GM23338 (cell line): ENCODE measurements at regions not wholly inside any gene's neighbourhood (a gene's known extent, or its start where the extent isn't known, plus 50 kb on each side); places are given as distances from the start of the nearest gene placed in this dataset.

Source experiments
- CTCF ChIP-seq, 2 experiments: fragments of 200-600 bp in 1 of 2; sonication (generic) in 1 of 2; conservative IDR thresholded peaks; 2 replicates each; pipeline versions ENCODE4 v1.5.1 to v1.6.1; 2016 to 2017; ENCODE audit warnings: antibody characterized with exemption in 2 of 2, low read depth in 2 of 2, mild to moderate bottlenecking in 2 of 2, moderate library complexity in 1 of 2
- EZH2phosphoT487 ChIP-seq: fragments of 200-600 bp; sonication (generic); IDR thresholded peaks from one replicate; pipeline ENCODE4 v1.8.1; 2018; ENCODE audit warnings: antibody characterized with exemption; ENCODE audit not compliant: unreplicated experiment
- POLR2AphosphoS5 ChIP-seq: IDR thresholded peaks from 2 replicates; pipeline ENCODE4 v1.6.1; 2016; ENCODE audit warnings: antibody characterized with exemption, low read depth

- TF ChIP-seq CTCF (conservative IDR thresholded peaks at IDR 0.05; ENCODE audit: low read depth in 2 of 2): no peak
- no peak for TF ChIP-seq POLR2AphosphoS5
- no peak for TF ChIP-seq EZH2phosphoT487
Observed at GRCh38 chr1:67619080-67619479, 65.9 kb upstream of the GADD45A start.
